ENCODE measurements at regions not wholly inside any gene's neighbourhood (a gene's known extent, or its start where the extent isn't known, plus 50 kb on each side); places are given as distances from the start of the nearest gene placed in this dataset.

DNA sequence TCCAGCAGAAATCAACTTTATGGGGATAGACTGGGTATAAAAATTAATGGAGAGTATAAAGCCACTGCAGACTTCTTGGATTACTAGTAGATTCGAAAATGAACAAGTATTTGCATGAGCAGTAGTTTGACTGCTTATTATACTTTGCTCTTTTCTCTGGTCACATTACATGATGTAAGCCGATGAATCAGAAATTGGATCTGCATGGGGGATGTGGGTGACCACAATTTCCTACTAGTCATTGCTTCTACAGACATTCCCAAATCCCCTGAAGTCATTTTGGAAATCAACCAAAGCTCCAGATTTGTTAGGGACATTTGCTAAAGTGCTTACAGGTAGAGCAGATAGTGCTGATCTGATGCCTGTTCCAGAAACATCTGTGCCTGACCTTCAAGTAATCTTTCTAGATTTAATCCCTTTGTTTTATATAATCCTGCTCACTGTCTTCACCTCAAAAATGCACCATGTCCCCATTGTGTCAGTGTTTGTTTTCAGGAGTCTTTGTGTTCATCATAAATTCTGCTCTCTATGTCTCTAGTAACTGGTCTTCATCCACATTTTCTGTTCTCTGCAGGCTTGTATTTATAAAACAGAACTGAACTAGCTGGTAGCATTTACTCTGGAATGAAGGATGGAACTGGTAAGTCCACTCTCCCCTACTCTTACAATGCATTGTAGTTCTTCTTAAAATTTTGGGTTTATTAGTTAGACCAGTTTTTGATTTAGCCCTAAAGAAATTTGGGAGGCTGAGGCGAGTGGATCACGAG lies 201.5 kb upstream of the CSNK1A1L start:
- Histone ChIP-seq H3K27me3 (ENCODE audit: control insufficient read depth, insufficient read depth, low read length) (no peaks in the 10 kb centered on the region), H3K4me1 (ENCODE audit: control insufficient read depth, insufficient read depth, low read length, poor library complexity, severe bottlenecking) (no peaks in the 10 kb centered on the region)
- H3K36me3 Mint-ChIP-seq: no peaks in the 10 kb centered on the region

DNA sequence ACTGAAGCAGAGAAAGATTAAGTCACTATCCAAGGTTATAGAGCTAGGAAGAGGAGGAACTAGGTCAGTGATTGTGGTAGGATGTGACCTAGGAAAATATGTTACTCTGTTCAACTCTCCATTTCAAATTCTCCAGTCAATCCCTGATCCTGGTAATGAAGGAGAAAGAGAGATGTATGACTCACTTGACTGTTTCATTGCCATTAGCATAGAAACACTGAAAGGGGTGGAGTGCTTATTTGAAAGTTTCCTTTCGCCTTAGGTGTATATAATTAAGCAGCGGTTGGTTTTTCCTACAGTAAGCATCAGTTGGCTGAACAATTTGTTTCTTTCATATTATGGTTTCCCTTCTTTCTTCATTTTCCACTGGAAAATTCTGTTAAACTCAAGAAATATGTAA lies 198.1 kb upstream of the CSNK1A1L start:
- H3K4me1 Mint-ChIP-seq: no peaks in the 10 kb centered on the region
- H3K27me3 Mint-ChIP-seq: no peaks in the 10 kb centered on the region
- no peak for DNase-seq
- H3K4me3 Mint-ChIP-seq: no peak overlapping the region
- no peaks in the 10 kb centered on the region for H3K4me1 ChIP-seq (ENCODE audit: control insufficient read depth, insufficient read depth, low read length, poor library complexity, severe bottlenecking)
- no peak for ATAC-seq (ENCODE audit: low read depth in 2 of 2)
- H3K27me3 ChIP-seq (ENCODE audit: control insufficient read depth, insufficient read depth, low read length): no peaks in the 10 kb centered on the region
- peaks cover 0 to 10% (median 2%) of the 10 kb centered on the region in 7 donors for H3K9me3 Mint-ChIP-seq
- H3K9me3 ChIP-seq (ENCODE audit: control insufficient read depth in 2 of 2, low read length in 2 of 2): no peaks in the 10 kb centered on the region
- H3K27ac ChIP-seq (ENCODE audit: insufficient read depth, low read length, poor library complexity, severe bottlenecking): no peak overlapping the region
- no peaks in the 10 kb centered on the region for H3K36me3 ChIP-seq (ENCODE audit: control insufficient read depth, insufficient read depth, low read length)
- H3K36me3 Mint-ChIP-seq: no peaks in the 10 kb centered on the region
- no peak overlapping the region for H3K4me3 ChIP-seq (ENCODE audit: low read depth, low read length)
- H3K27ac Mint-ChIP-seq: no peak overlapping the region

More for the DNA sequence above, 201.5 kb upstream of the CSNK1A1L start:
- Histone ChIP-seq H3K36me3 (ENCODE audit: control insufficient read depth, insufficient read depth, low read length) (no peaks in the 10 kb centered on the region), H3K4me3 (ENCODE audit: low read depth, low read length) (no peak overlapping the region), H3K9me3 (ENCODE audit: control insufficient read depth in 2 of 2, low read length in 2 of 2) (no peaks in the 10 kb centered on the region), H3K27ac (ENCODE audit: insufficient read depth, low read length, poor library complexity, severe bottlenecking) (no peak overlapping the region)
- H3K27ac Mint-ChIP-seq: no peak overlapping the region
- peaks cover 0 to 4% (median 0%) of the 10 kb centered on the region in 7 donors for H3K9me3 Mint-ChIP-seq
- DNase-seq: no peak
- no peaks in the 10 kb centered on the region for H3K27me3 Mint-ChIP-seq
- no peak for ATAC-seq (ENCODE audit: low read depth in 2 of 2)
- H3K4me3 Mint-ChIP-seq: no peak overlapping the region
- no peaks in the 10 kb centered on the region for H3K4me1 Mint-ChIP-seq

DNA sequence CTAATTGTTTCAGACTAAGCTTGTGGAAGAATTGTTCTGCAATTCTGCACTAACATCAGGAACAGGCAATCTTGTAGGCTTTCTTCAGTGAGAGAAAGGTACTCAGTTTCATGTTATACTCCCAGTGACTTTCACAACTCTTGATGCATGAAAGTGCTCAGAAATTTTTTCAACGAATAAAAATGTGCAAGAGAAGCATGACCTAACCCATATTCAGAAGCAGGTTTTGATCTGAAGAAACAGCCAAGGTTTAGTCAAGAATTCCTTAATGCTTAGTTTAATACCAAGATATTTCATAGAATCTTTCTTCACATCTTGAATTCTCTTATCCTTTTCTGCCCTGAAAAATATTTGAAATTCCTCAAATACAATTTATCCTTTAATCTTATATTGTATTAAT lies 197.2 kb upstream of the CSNK1A1L start:
- H3K4me3 ChIP-seq (ENCODE audit: low read depth, low read length): no peak overlapping the region
- Mint-ChIP-seq H3K36me3 (no peaks in the 10 kb centered on the region), H3K27ac (no peak overlapping the region), H3K27me3 (no peaks in the 10 kb centered on the region), H3K9me3 (peaks cover 0 to 12% (median 4%) of the 10 kb centered on the region in 7 donors), H3K4me3 (no peak overlapping the region), H3K4me1 (no peaks in the 10 kb centered on the region)
- H3K27me3 ChIP-seq (ENCODE audit: control insufficient read depth, insufficient read depth, low read length): no peaks in the 10 kb centered on the region
- H3K4me1 ChIP-seq (ENCODE audit: control insufficient read depth, insufficient read depth, low read length, poor library complexity, severe bottlenecking): no peaks in the 10 kb centered on the region
- H3K27ac ChIP-seq (ENCODE audit: insufficient read depth, low read length, poor library complexity, severe bottlenecking): no peak overlapping the region
- ATAC-seq (ENCODE audit: low read depth in 2 of 2): no peak
- no peak for DNase-seq
- no peaks in the 10 kb centered on the region for H3K9me3 ChIP-seq (ENCODE audit: control insufficient read depth in 2 of 2, low read length in 2 of 2)
- H3K36me3 ChIP-seq (ENCODE audit: control insufficient read depth, insufficient read depth, low read length): no peaks in the 10 kb centered on the region

DNA sequence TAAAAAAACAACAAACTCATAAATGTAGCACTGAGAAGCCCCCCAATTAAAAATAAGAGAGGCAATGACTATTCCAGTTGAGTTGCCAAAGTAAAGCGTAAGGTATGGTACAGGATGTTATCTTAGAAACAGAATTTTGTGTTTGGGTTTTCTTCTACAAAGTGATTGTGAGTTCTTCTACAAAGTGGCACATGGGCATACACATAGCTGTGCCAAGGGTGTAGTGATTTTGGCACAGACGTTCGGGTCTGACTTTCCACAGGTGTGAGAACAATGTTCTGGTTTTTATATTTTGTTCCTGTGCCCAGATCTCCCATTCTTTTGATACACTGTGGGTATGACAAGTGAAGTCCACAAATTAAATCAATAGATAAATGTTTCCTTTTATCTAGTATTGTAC lies 190.1 kb upstream of the CSNK1A1L start:
- H3K36me3 ChIP-seq (ENCODE audit: control insufficient read depth, insufficient read depth, low read length): no peaks in the 10 kb centered on the region
- no peaks in the 10 kb centered on the region for H3K9me3 ChIP-seq (ENCODE audit: control insufficient read depth in 2 of 2, low read length in 2 of 2)
- Mint-ChIP-seq H3K4me3 (no peak overlapping the region), H3K27ac (no peak overlapping the region), H3K36me3 (no peaks in the 10 kb centered on the region), H3K27me3 (no peaks in the 10 kb centered on the region), H3K4me1 (no peaks in the 10 kb centered on the region), H3K9me3 (peaks cover 0 to 14% (median 9%) of the 10 kb centered on the region in 7 donors)
- no peaks in the 10 kb centered on the region for H3K27me3 ChIP-seq (ENCODE audit: control insufficient read depth, insufficient read depth, low read length)
- ATAC-seq (ENCODE audit: low read depth in 2 of 2) (no peak), DNase-seq (no peak)
- H3K4me3 ChIP-seq (ENCODE audit: low read depth, low read length): no peak overlapping the region
- H3K27ac ChIP-seq (ENCODE audit: insufficient read depth, low read length, poor library complexity, severe bottlenecking): no peak overlapping the region
- no peaks in the 10 kb centered on the region for H3K4me1 ChIP-seq (ENCODE audit: control insufficient read depth, insufficient read depth, low read length, poor library complexity, severe bottlenecking)

DNA sequence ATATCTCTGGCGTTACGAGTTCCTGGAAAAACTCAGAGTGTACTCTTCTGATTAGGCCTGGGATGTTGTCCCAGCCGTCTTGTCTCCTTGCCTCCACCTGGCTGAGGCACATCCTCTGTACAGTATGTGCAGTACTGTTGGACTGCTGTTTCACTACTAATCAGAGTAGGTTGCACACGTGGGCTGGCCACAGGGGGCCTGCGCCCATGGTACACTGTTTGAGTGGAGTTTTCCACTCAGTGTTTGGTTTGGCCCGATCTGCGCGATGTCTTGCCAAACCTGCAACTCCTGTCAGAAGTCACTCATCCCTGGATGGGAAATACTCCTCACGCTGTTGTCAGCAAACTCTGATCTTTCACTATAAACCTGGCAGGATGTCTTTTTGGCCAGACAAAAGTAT lies 189.6 kb upstream of the CSNK1A1L start:
- H3K4me1 Mint-ChIP-seq: no peaks in the 10 kb centered on the region
- no peak for ATAC-seq (ENCODE audit: low read depth in 2 of 2)
- Histone ChIP-seq H3K4me3 (ENCODE audit: low read depth, low read length) (no peak overlapping the region), H3K27ac (ENCODE audit: insufficient read depth, low read length, poor library complexity, severe bottlenecking) (no peak overlapping the region), H3K9me3 (ENCODE audit: control insufficient read depth in 2 of 2, low read length in 2 of 2) (no peaks in the 10 kb centered on the region), H3K27me3 (ENCODE audit: control insufficient read depth, insufficient read depth, low read length) (no peaks in the 10 kb centered on the region), H3K4me1 (ENCODE audit: control insufficient read depth, insufficient read depth, low read length, poor library complexity, severe bottlenecking) (no peaks in the 10 kb centered on the region), H3K36me3 (ENCODE audit: control insufficient read depth, insufficient read depth, low read length) (no peaks in the 10 kb centered on the region)
- peaks cover 0 to 15% (median 9%) of the 10 kb centered on the region in 7 donors for H3K9me3 Mint-ChIP-seq
- DNase-seq: no peak
- no peaks in the 10 kb centered on the region for H3K36me3 Mint-ChIP-seq
- H3K27me3 Mint-ChIP-seq: no peaks in the 10 kb centered on the region
- H3K4me3 Mint-ChIP-seq: no peak overlapping the region
- H3K27ac Mint-ChIP-seq: no peak overlapping the region

DNA sequence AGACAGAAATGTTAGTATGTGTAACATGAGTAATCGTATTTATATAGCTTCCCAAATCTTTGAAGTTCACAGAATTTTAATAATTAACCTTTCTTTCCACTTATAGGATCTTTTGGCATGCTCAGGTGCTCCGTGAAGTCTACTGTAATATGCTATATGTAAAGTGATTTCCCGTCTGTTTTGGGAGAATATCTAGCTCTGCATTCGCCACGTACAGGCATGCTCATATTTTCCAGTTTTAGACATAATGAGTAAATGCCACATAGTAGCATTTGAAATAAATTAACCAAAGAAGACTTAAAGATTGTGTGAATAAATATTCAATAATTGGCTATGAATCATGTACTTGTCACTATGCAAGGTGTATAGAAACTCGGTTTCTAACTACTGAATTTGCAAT lies 189.0 kb upstream of the CSNK1A1L start:
- ATAC-seq (ENCODE audit: low read depth in 2 of 2): no peak
- Mint-ChIP-seq H3K4me3 (no peak overlapping the region), H3K27me3 (no peaks in the 10 kb centered on the region), H3K27ac (no peak overlapping the region), H3K36me3 (no peaks in the 10 kb centered on the region), H3K4me1 (no peaks in the 10 kb centered on the region), H3K9me3 (peaks cover 0 to 15% (median 9%) of the 10 kb centered on the region in 7 donors)
- H3K9me3 ChIP-seq (ENCODE audit: control insufficient read depth in 2 of 2, low read length in 2 of 2): no peaks in the 10 kb centered on the region
- H3K4me3 ChIP-seq (ENCODE audit: low read depth, low read length): no peak overlapping the region
- no peak overlapping the region for H3K27ac ChIP-seq (ENCODE audit: insufficient read depth, low read length, poor library complexity, severe bottlenecking)
- no peaks in the 10 kb centered on the region for H3K4me1 ChIP-seq (ENCODE audit: control insufficient read depth, insufficient read depth, low read length, poor library complexity, severe bottlenecking)
- H3K36me3 ChIP-seq (ENCODE audit: control insufficient read depth, insufficient read depth, low read length): no peaks in the 10 kb centered on the region
- H3K27me3 ChIP-seq (ENCODE audit: control insufficient read depth, insufficient read depth, low read length): no peaks in the 10 kb centered on the region
- no peak for DNase-seq

DNA sequence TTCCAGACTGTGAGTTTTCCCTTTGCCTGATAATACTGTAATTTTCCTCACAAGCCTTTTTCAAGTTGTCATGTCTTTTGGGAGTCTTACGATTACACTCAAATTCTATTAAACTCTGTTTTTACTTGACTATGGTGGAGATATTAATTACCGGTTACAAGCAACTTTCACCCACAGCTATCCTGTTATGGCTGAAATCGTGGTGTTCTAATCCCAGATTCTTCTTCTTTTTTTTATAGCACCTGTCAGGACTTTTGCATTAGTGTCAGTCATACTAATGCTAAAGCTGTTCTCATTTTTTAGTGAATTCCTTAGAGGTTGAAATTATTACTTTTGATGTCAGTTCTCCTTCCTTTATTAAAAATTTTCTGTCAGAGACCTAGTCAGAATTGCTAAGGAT lies 187.8 kb upstream of the CSNK1A1L start:
- H3K27ac ChIP-seq (ENCODE audit: insufficient read depth, low read length, poor library complexity, severe bottlenecking): no peak overlapping the region
- Mint-ChIP-seq H3K27ac (no peak overlapping the region), H3K27me3 (no peaks in the 10 kb centered on the region), H3K4me3 (no peak overlapping the region), H3K4me1 (no peaks in the 10 kb centered on the region), H3K36me3 (no peaks in the 10 kb centered on the region), H3K9me3 (peaks cover 0 to 11% (median 7%) of the 10 kb centered on the region in 7 donors)
- H3K4me1 ChIP-seq (ENCODE audit: control insufficient read depth, insufficient read depth, low read length, poor library complexity, severe bottlenecking): no peaks in the 10 kb centered on the region
- ATAC-seq (ENCODE audit: low read depth in 2 of 2) (no peak), DNase-seq (no peak)
- H3K4me3 ChIP-seq (ENCODE audit: low read depth, low read length): no peak overlapping the region
- no peaks in the 10 kb centered on the region for H3K36me3 ChIP-seq (ENCODE audit: control insufficient read depth, insufficient read depth, low read length)
- H3K27me3 ChIP-seq (ENCODE audit: control insufficient read depth, insufficient read depth, low read length): no peaks in the 10 kb centered on the region
- H3K9me3 ChIP-seq (ENCODE audit: control insufficient read depth in 2 of 2, low read length in 2 of 2): no peaks in the 10 kb centered on the region

Measured in CD4-positive, CD25-positive, alpha-beta regulatory T cell (primary cell).